Erythroblast (primary cell): ENCODE measurements at regions not wholly inside any gene's neighbourhood (a gene's known extent, or its start where the extent isn't known, plus 50 kb on each side); places are given as distances from the start of the nearest gene placed in this dataset.

Experiments
- GATA1 ChIP-seq: IDR thresholded peaks from 2 replicates; pipeline ENCODE4 v1.6.1; 2011; ENCODE audit warnings: low read depth, mild to moderate bottlenecking, control low read depth, low read length, moderate library complexity
- POLR2A ChIP-seq: IDR thresholded peaks from 2 replicates; pipeline ENCODE4 v1.6.1; 2011; ENCODE audit warnings: mild to moderate bottlenecking, low read length

DNA sequence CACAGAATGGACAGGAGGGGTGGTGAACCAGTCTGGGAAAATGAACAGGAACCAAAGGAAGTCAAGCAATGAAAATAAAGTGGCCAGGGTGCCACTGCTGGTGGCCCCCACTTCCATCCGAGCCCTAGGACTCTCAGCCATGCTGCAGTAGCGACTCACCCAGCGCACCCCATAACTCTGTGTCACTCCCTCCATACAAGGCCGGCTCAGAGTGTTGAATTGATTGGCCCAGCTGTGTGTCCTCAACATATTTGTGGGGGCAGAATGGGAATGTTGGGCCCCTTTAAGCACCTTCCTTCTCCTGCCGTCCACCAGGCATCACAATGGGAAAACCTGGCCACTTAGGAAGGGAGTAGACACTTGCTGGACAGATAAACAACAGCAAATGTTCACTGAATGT, 169.0 kb upstream of the SDK2 start:
- TF ChIP-seq POLR2A (no peak), GATA1 (no peak)
